ENCODE measurements at regions not wholly inside any gene's neighbourhood (a gene's known extent, or its start where the extent isn't known, plus 50 kb on each side); places are given as distances from the start of the nearest gene placed in this dataset.

- TF ChIP-seq E2F1 (CRISPR knock-in tag; IDR thresholded peaks at IDR 0.05) = no peak
- no peak for TF ChIP-seq ZNF532 (CRISPR knock-in tag; IDR thresholded peaks at IDR 0.05; ENCODE audit: borderline replicate concordance)
- no peak for TF ChIP-seq ZNF425 (CRISPR knock-in tag; conservative IDR thresholded peaks at IDR 0.05)
- TF ChIP-seq IRF2 (CRISPR knock-in tag; IDR thresholded peaks at IDR 0.05; ENCODE audit: borderline replicate concordance, low read depth) = no peak
- no peak for TF ChIP-seq ARID4B (CRISPR knock-in tag; IDR thresholded peaks at IDR 0.05; ENCODE audit: borderline replicate concordance)
- TF ChIP-seq GTF2I (CRISPR knock-in tag; conservative IDR thresholded peaks at IDR 0.05) = no peak
- TF ChIP-seq RORB (CRISPR knock-in tag; IDR thresholded peaks at IDR 0.05) = no peak
Measured at GRCh38 chr16:27679899-27680298, 130.0 kb downstream of the KATNIP start (continued).

- POLR2A ChIA-PET = no interaction called here
- CTCF ChIA-PET = interaction anchor here (1.3 kb wide), 1 partner anchor 42 kb away, joined by 3 read pairs; no protein-coding TSS in a partner anchor
- no peak for TF ChIP-seq TP53 (CRISPR knock-in tag; IDR thresholded peaks at IDR 0.05)
- TF ChIP-seq EMX1 (CRISPR knock-in tag; IDR thresholded peaks at IDR 0.05) = no peak
- TF ChIP-seq KAT7 (CRISPR knock-in tag; IDR thresholded peaks at IDR 0.05; ENCODE audit: borderline replicate concordance) = no peak
- TF ChIP-seq HMGA2 (CRISPR knock-in tag; IDR thresholded peaks at IDR 0.05) = no peak
- no peak for TF ChIP-seq USF1 (CRISPR knock-in tag; IDR thresholded peaks at IDR 0.05)
- TF ChIP-seq GABPB1 (CRISPR knock-in tag; IDR thresholded peaks at IDR 0.05) = no peak
- TF ChIP-seq JUN (CRISPR knock-in tag; IDR thresholded peaks at IDR 0.05) = no peak
- no peak for TF ChIP-seq SMAD3 (CRISPR knock-in tag; IDR thresholded peaks at IDR 0.05; ENCODE audit: borderline replicate concordance)
- no peak for TF ChIP-seq PRDM15 (CRISPR knock-in tag; IDR thresholded peaks at IDR 0.05)
- no peak for TF ChIP-seq MLX (CRISPR knock-in tag; IDR thresholded peaks at IDR 0.05)
- TF ChIP-seq FOXP1 (CRISPR knock-in tag; IDR thresholded peaks at IDR 0.05; ENCODE audit: borderline replicate concordance) = no peak
- no peak for TF ChIP-seq MYBL2 (CRISPR knock-in tag; IDR thresholded peaks at IDR 0.05)
- TF ChIP-seq ZNF121 (CRISPR knock-in tag; IDR thresholded peaks at IDR 0.05) = no peak
- peaks cover 25% of the 10 kb centered on the region for H3K36me3 Mint-ChIP-seq
- H3K9me3 Mint-ChIP-seq = no peaks in the 10 kb centered on the region
- H3K4me1 Mint-ChIP-seq = peaks cover 4% of the 10 kb centered on the region; the same call in 1 of the 2 replicates
- H3K4me3 Mint-ChIP-seq = no peak overlapping the region
- H3K27me3 Mint-ChIP-seq (ENCODE audit: low read depth) = no peaks in the 10 kb centered on the region
- no peak for ATAC-seq
- H3K27ac Mint-ChIP-seq = peak overlapping the region; percentile 57; the same call in 1 of the 2 replicates
- DNase-seq (ENCODE audit: low spot score) = no peak
Measured at GRCh38 chr16:27681681-27682080, 131.7 kb downstream of the KATNIP start.

Measured in WTC11 (cell line).